Stomach smooth muscle (tissue), 2 donors: ENCODE measurements at regions not wholly inside any gene's neighbourhood (a gene's known extent, or its start where the extent isn't known, plus 50 kb on each side); places are given as distances from the start of the nearest gene placed in this dataset.

Source experiments
- H3K27ac ChIP-seq: one replicate; pipeline ENCODE4 v1.7.0; 2013; ENCODE audit warnings: mild to moderate bottlenecking, low read length, inconsistent platforms
- H3K27me3 ChIP-seq, 2 donors: one replicate each; pipeline ENCODE4 v1.7.0; 2013; ENCODE audit warnings: low read length in 2 of 2; ENCODE audit not compliant: insufficient read depth in 2 of 2, control insufficient read depth in 1 of 2
- H3K36me3 ChIP-seq, 2 donors: one replicate each; pipeline ENCODE4 v1.7.0; 2013; ENCODE audit warnings: low read length in 2 of 2; ENCODE audit not compliant: control insufficient read depth in 2 of 2, insufficient read depth in 2 of 2
- H3K4me1 ChIP-seq: one replicate; pipeline ENCODE4 v1.7.0; 2013; ENCODE audit warnings: low read length; ENCODE audit not compliant: control insufficient read depth, insufficient read depth
- H3K4me3 ChIP-seq, 2 donors: one replicate each; pipeline ENCODE4 v1.7.0; 2013; ENCODE audit warnings: low read length in 2 of 2
- H3K9ac ChIP-seq, 2 donors: one replicate each; pipeline ENCODE4 v1.7.0; 2013; ENCODE audit warnings: low read length in 2 of 2, mild to moderate bottlenecking in 1 of 2
- H3K9me3 ChIP-seq, 2 donors: one replicate each; pipeline ENCODE4 v1.7.0; 2013; ENCODE audit warnings: low read length in 2 of 2; ENCODE audit not compliant: control insufficient read depth in 2 of 2
- donor health status: healthy.
- donor health status: Pancreatic carcinoma.

DNA sequence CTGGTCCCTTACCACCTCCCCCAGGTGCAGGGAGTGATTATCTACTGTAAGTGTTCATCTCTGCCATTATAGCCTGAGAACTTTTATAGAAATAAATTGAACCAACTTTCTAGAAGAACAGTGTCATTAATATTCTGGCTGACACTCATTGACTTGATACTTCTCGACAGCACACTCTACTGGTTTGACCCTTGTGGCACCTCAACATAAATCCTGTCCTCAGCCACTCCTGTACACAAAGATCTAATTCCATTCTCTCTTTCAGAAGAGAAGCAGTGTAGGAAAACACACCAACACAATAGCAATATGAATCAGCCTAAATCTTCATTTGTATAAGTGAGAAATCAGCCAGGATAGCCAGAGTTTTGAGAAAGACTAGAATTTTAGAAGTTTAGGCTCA, 417.7 kb downstream of the TAF11L14 start:
- no peak overlapping the region for H3K9ac ChIP-seq
- H3K4me3 ChIP-seq: no peak overlapping the region
- no peaks in the 10 kb centered on the region for H3K27me3 ChIP-seq
- no peaks in the 10 kb centered on the region for H3K36me3 ChIP-seq
- H3K27ac ChIP-seq: no peak overlapping the region
- no peaks in the 10 kb centered on the region for H3K9me3 ChIP-seq
- no peaks in the 10 kb centered on the region for H3K4me1 ChIP-seq

DNA sequence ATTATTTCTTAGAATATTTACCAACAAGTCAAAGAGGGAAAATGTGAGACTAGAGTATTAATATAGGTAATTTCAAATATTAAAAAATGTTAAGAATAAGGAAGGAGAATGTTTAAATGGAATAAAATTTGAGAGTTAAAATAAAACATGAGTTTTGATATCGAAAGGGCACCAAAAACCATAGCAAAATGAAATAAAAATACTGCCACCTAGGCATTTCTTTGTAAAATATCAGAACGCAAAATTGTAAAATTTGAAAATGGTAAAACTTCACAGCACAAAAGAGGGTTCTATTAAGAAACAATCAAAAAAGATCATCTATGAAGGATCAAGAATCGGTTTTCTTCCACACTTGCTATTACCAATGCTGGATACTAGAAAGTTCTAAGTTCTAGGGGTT, 418.3 kb downstream of the TAF11L14 start:
- Histone ChIP-seq H3K36me3 (no peaks in the 10 kb centered on the region), H3K4me1 (no peaks in the 10 kb centered on the region), H3K27ac (no peak overlapping the region), H3K9me3 (no peaks in the 10 kb centered on the region), H3K4me3 (no peak overlapping the region), H3K27me3 (no peaks in the 10 kb centered on the region), H3K9ac (no peak overlapping the region)

DNA sequence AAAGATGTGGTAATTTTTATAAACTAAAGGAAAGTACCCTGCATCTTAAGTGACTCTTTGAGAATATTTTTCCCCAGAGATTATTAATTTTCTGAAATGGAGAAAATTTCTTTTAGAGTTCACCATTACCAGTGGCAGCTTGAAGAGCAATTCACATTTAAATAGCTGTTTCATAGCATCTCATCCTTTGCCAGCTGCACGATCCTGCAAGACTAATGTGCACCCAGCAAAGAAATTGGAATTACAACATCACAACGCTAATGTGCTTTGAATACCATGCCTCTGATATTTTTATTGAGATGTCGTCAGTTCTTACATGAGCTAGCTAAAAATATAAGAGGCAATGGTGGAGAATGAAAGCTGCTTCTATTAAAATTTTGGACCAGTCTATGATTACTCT, 423.5 kb downstream of the TAF11L14 start:
- H3K4me1 ChIP-seq: no peaks in the 10 kb centered on the region
- no peaks in the 10 kb centered on the region for H3K27me3 ChIP-seq

DNA sequence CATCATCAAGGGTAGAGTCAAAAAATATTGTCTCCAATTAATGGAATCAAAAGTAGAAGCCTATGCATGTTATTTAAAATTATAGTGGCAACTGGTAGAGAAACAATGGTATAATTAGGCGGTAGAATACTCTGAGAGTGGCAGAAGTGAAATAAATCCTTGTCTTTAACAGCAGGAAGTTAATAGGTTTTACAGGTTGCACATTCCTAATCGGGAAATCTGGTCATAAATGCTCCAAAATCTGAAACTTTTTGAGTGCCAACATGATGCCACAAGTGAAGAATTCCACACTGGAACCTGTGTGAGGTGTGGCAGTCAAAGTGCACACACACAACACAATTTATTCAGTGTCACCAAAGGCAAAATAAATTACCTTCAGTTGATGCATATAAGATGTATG, 433.4 kb downstream of the TAF11L14 start:
- H3K4me3 ChIP-seq: no peak overlapping the region
- H3K9me3 ChIP-seq: no peaks in the 10 kb centered on the region
- H3K36me3 ChIP-seq: no peaks in the 10 kb centered on the region
- H3K27me3 ChIP-seq: no peaks in the 10 kb centered on the region
- no peak overlapping the region for H3K9ac ChIP-seq
- H3K4me1 ChIP-seq: no peaks in the 10 kb centered on the region
- no peak overlapping the region for H3K27ac ChIP-seq

More for the DNA sequence above, 423.5 kb downstream of the TAF11L14 start:
- no peaks in the 10 kb centered on the region for H3K9me3 ChIP-seq
- H3K27ac ChIP-seq: no peak overlapping the region
- H3K9ac ChIP-seq: no peak overlapping the region
- H3K36me3 ChIP-seq: no peaks in the 10 kb centered on the region
- no peak overlapping the region for H3K4me3 ChIP-seq

DNA sequence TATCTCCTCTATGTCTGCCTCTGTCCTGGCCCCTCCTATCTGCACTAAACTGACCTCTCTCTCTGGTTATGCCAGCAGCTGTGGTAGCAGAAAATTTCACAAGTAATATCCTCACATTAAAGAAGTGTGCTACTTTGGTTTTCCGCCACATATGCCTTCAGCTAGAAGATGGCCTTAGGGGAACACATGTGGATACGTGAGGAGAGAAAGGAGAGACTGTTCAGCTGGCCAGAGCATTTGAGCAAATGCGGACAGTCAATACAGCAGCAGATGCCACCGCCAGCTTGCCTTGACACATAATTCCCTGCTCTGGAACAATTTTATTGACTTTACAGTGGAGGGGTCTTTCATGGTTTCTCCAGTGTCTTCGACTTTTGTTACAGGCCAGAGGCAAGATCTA, 434.6 kb downstream of the TAF11L14 start:
- no peak overlapping the region for H3K4me3 ChIP-seq
- no peak overlapping the region for H3K9ac ChIP-seq
- H3K27me3 ChIP-seq: no peaks in the 10 kb centered on the region
- no peak overlapping the region for H3K27ac ChIP-seq
- H3K36me3 ChIP-seq: no peaks in the 10 kb centered on the region
- no peaks in the 10 kb centered on the region for H3K9me3 ChIP-seq
- H3K4me1 ChIP-seq: no peaks in the 10 kb centered on the region

DNA sequence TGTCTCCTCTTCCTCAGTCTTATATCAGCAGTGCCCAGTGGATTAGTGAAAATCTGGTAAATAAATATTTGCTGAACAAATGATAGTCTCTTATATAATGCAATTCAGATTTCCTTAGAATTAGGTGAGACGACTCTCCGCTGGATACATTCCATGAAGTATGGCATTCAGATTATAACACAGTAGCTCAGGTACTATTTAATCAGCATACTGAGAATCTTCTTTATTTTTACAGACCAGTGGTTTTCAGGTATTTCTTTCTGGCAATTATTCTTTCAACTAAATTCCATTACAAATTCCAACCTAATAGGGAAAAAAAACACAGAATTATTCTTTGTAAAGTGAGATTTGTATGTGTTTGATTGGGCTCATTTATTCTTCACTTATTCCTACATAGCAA, 435.5 kb downstream of the TAF11L14 start:
- H3K9ac ChIP-seq: no peak overlapping the region
- no peaks in the 10 kb centered on the region for H3K9me3 ChIP-seq
- H3K4me3 ChIP-seq: no peak overlapping the region
- no peaks in the 10 kb centered on the region for H3K36me3 ChIP-seq
- no peaks in the 10 kb centered on the region for H3K4me1 ChIP-seq
- no peaks in the 10 kb centered on the region for H3K27me3 ChIP-seq
- no peak overlapping the region for H3K27ac ChIP-seq

DNA sequence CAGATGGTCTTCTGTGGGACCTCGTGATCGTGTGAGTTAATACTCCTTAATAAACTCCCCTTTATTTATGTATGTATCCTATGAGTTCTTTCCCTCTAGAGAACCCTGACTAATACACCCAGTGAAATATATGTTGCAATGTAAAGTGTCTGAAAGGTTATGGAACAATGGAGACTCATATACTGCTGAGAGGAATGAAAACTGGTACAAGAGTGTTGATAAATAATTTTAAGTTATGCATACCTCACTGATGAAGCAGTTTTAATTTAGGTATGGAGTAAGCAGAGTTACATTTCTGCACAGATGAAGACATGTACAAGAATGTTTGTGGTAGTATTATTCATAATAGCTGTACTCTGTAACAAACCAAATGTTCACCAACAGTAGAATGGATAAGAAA, 438.3 kb downstream of the TAF11L14 start:
- Histone ChIP-seq H3K4me3 (no peak overlapping the region), H3K27me3 (no peaks in the 10 kb centered on the region), H3K4me1 (no peaks in the 10 kb centered on the region), H3K9me3 (no peaks in the 10 kb centered on the region), H3K36me3 (no peaks in the 10 kb centered on the region), H3K9ac (no peak overlapping the region), H3K27ac (no peak overlapping the region)

DNA sequence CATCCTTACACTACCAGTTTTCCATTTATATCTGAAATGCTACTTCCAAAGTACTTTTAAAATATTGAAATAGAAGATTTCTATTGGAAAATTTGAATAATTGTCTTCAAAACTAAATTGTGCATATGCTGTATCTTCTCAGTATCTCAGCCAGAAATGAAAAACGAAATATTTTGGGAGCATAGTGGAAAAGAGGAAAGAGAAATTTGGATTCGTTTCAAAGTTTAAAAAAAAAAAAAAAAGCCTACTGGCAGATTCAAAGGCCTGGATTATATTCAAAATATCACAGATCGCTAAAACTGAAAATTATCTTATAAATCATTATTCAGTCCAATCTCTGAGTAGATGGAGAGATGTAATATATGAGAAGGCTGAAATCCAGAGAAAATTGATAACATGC, 440.7 kb downstream of the TAF11L14 start:
- no peaks in the 10 kb centered on the region for H3K9me3 ChIP-seq
- H3K9ac ChIP-seq: no peak overlapping the region
- H3K27ac ChIP-seq: no peak overlapping the region
- H3K27me3 ChIP-seq: no peaks in the 10 kb centered on the region
- H3K4me3 ChIP-seq: no peak overlapping the region
- H3K4me1 ChIP-seq: no peaks in the 10 kb centered on the region
- no peaks in the 10 kb centered on the region for H3K36me3 ChIP-seq

DNA sequence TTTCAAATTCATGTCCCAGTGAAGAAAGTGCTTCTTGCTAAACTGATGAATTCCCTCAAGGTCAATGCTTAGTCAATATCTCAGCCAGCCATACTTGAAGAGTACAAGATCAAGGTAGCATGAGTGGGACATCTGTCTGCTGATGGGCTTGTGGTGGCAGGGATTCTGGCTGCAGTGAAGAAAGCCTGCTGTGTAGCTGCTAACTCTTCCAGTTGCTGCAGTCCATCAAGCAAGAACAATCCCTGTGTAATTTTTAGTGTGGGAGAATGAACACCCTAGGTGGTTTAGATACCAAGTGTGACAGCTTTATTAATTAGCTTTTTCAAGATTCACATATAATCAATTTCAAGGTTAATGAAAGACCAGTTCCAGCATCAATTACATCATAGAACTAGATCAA, 443.9 kb downstream of the TAF11L14 start:
- H3K27me3 ChIP-seq: no peaks in the 10 kb centered on the region
- no peak overlapping the region for H3K4me3 ChIP-seq
- no peaks in the 10 kb centered on the region for H3K36me3 ChIP-seq
- H3K4me1 ChIP-seq: no peaks in the 10 kb centered on the region
- no peak overlapping the region for H3K9ac ChIP-seq
- H3K27ac ChIP-seq: no peak overlapping the region
- no peaks in the 10 kb centered on the region for H3K9me3 ChIP-seq

DNA sequence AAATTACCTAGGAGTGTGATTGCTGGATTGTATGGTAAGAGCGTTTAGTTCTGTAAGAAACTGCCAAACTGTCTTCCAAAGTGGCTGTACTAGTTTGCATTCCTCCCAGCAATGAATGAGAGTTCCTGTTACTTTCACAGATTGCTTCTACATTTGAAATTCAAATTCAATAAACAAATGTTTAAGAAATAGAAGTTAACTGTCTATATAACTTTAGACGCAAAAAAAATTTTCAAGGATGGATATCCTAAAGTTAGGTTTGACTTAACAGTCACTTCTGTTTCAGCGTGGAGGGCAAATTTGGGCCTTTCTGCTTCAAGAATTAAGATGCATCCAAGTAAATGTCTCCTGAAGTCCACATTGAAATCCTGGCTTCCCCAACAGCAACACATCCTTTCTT, 445.6 kb downstream of the TAF11L14 start:
- no peaks in the 10 kb centered on the region for H3K9me3 ChIP-seq
- H3K27me3 ChIP-seq: no peaks in the 10 kb centered on the region
- H3K36me3 ChIP-seq: no peaks in the 10 kb centered on the region
- no peaks in the 10 kb centered on the region for H3K4me1 ChIP-seq
- H3K27ac ChIP-seq: no peak overlapping the region
- no peak overlapping the region for H3K9ac ChIP-seq
- H3K4me3 ChIP-seq: no peak overlapping the region

DNA sequence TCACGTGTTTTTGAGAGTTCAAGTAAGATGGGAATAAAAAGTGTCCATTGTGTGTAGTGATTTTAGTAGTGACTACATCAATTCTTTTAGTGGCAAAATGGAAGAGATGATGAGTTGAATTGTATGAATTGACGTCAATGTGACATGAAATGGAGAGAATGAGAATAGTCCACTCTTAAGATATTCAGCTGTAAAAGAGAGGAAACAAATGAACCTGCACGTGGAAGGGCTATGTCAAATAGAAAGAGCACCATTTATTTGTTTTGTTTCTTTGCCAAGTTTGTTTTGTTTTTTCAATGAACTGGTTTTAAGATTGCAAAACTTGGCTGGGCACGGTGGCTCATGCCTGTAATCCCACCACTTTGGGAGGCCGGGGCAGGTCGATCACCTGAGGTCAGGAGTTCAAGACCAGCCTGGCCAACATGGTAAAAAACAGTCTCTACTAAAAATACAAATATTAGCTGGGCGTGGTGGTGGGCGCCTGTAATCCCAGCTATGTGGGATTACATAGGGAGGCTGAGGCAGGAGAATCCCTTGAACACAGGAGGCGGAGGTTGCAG, 453.8 kb downstream of the TAF11L14 start:
- H3K27ac ChIP-seq: no peak overlapping the region
- no peak overlapping the region for H3K9ac ChIP-seq
- no peaks in the 10 kb centered on the region for H3K27me3 ChIP-seq
- no peaks in the 10 kb centered on the region for H3K9me3 ChIP-seq
- no peaks in the 10 kb centered on the region for H3K36me3 ChIP-seq
- no peak overlapping the region for H3K4me3 ChIP-seq
- H3K4me1 ChIP-seq: no peaks in the 10 kb centered on the region
